ENCODE measurements at regions not wholly inside any gene's neighbourhood (a gene's known extent, or its start where the extent isn't known, plus 50 kb on each side); places are given as distances from the start of the nearest gene placed in this dataset.

- no peak for TF ChIP-seq CTCF (conservative IDR thresholded peaks at IDR 0.05; ENCODE audit: low read length)
- TF ChIP-seq EZH2phosphoT487 (IDR thresholded peaks at IDR 0.05; ENCODE audit: borderline replicate concordance): no peak
Measured at GRCh38 chr1:193348091-193348768, 161.8 kb upstream of the B3GALT2 start.

Data from Loucy (cell line).